ENCODE measurements at regions not wholly inside any gene's neighbourhood (a gene's known extent, or its start where the extent isn't known, plus 50 kb on each side); places are given as distances from the start of the nearest gene placed in this dataset.

DNA sequence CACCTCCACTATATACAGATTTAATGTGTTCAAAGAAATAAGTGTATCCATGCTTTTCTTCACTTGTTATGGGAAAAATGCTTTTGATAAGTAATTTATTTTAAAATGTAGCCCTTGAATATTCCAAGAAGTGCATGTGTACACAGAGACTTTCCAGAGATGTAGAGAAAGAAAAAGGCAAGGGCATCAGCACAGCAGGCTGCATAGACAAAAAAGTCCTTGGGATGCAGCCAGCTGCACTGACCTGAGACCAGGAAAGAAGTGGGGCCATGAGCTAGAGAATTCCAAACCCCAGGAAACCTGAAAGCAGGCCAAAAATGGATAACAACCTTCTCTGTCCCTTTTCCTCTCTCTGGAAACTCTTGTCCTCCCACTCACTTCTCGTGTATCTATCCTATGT is 51.6 kb upstream of the PRDM8 start:
- TF ChIP-seq, protein P1, sequence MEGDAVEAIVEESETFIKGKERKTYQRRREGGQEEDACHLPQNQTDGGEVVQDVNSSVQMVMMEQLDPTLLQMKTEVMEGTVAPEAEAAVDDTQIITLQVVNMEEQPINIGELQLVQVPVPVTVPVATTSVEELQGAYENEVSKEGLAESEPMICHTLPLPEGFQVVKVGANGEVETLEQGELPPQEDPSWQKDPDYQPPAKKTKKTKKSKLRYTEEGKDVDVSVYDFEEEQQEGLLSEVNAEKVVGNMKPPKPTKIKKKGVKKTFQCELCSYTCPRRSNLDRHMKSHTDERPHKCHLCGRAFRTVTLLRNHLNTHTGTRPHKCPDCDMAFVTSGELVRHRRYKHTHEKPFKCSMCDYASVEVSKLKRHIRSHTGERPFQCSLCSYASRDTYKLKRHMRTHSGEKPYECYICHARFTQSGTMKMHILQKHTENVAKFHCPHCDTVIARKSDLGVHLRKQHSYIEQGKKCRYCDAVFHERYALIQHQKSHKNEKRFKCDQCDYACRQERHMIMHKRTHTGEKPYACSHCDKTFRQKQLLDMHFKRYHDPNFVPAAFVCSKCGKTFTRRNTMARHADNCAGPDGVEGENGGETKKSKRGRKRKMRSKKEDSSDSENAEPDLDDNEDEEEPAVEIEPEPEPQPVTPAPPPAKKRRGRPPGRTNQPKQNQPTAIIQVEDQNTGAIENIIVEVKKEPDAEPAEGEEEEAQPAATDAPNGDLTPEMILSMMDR (IDR thresholded peaks at IDR 0.05; ENCODE audit: low read length) = no peak
- TF ChIP-seq EZH2 (optimal IDR thresholded peaks at IDR 0.05; ENCODE audit: low read depth, low read length) (no peak), EZH2phosphoT487 (IDR thresholded peaks at IDR 0.05; ENCODE audit: low read length) (no peak)
- no peaks in the 10 kb centered on the region for H3F3A ChIP-seq (ENCODE audit: insufficient read depth, low read length)

DNA sequence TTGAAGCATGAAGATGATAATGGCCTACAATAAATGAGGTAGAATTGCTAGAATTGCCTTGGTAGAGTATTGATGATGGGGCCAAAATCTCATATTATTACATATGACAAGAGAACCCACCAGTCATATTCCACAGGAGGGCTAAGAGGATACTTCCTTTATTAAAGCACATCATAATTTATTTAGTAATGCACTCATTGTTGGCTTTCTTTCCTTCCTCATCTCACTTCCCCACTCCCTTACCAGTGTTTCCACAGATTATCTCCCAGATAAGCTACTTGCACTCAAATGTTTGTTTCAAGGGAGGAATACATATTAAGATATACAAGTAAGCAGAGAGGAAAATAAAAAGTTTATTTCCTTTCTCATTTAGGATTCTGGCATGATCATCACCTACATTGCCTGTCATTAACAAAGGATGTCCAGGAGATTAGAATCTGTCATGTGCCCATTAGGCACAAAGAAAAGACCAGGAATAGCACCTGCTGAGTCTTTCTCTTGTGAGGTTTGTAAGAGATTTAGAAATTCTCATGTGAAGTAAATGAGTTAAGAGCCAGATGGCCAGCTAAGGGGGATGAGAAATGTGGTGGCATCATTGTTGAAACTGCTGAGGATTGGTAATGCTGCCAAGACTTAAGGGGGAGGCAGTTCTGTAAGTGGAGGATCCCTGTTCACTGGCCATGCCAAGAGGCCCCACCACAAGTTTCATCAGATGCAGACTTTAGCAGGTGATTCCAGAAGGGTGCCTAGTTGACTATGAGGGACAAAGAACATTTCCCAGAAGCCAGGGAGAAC is 52.4 kb upstream of the PRDM8 start:
- TF ChIP-seq, protein P1 (IDR thresholded peaks at IDR 0.05; ENCODE audit: low read length) = no peak
- Histone ChIP-seq H3K4me2 (ENCODE audit: low read depth, low read length) (no peak overlapping the region), H3K27me3 (replicated peaks; ENCODE audit: insufficient read depth, low read length) (no peaks in the 10 kb centered on the region), H3K27ac (ENCODE audit: low read length) (no peak overlapping the region), H3K4me1 (ENCODE audit: low read length) (no peaks in the 10 kb centered on the region), H3K9me3 (replicated peaks; ENCODE audit: insufficient read depth, low read length) (no peaks in the 10 kb centered on the region), H3K4me3 (ENCODE audit: low read length) (no peak overlapping the region), H3K79me2 (ENCODE audit: low read length) (no peaks in the 10 kb centered on the region), H3K9me2 (replicated peaks; ENCODE audit: insufficient read depth, low read length) (no peaks in the 10 kb centered on the region; the same call in 1 of the 2 replicates), H3K36me3 (replicated peaks; ENCODE audit: insufficient read depth, low read length) (no peaks in the 10 kb centered on the region), H2AFZ (ENCODE audit: low read length) (no peak overlapping the region), H3K9ac (ENCODE audit: low read length) (no peak overlapping the region), H4K20me1 (ENCODE audit: insufficient read depth, low read length) (no peaks in the 10 kb centered on the region), H3F3A (ENCODE audit: insufficient read depth, low read length) (no peaks in the 10 kb centered on the region)
- no peak for DNase-seq

More for the DNA sequence above, 51.6 kb upstream of the PRDM8 start:
- no peak overlapping the region for H3K4me2 ChIP-seq (ENCODE audit: low read depth, low read length)
- no peak for DNase-seq
- no peak overlapping the region for H3K27ac ChIP-seq (ENCODE audit: low read length)
- H3K36me3 ChIP-seq (replicated peaks; ENCODE audit: insufficient read depth, low read length) = no peaks in the 10 kb centered on the region
- no peaks in the 10 kb centered on the region for H3K4me1 ChIP-seq (ENCODE audit: low read length)
- H3K9me3 ChIP-seq (replicated peaks; ENCODE audit: insufficient read depth, low read length) = no peaks in the 10 kb centered on the region
- H3K4me3 ChIP-seq (ENCODE audit: low read length) = no peak overlapping the region
- H3K79me2 ChIP-seq (ENCODE audit: low read length) = no peaks in the 10 kb centered on the region
- no peak overlapping the region for H3K9ac ChIP-seq (ENCODE audit: low read length)
- H4K20me1 ChIP-seq (ENCODE audit: insufficient read depth, low read length) = no peaks in the 10 kb centered on the region
- H3K9me2 ChIP-seq (replicated peaks; ENCODE audit: insufficient read depth, low read length) = no peaks in the 10 kb centered on the region
- no peak overlapping the region for H2AFZ ChIP-seq (ENCODE audit: low read length)
- H3K27me3 ChIP-seq (replicated peaks; ENCODE audit: insufficient read depth, low read length) = no peaks in the 10 kb centered on the region

DNA sequence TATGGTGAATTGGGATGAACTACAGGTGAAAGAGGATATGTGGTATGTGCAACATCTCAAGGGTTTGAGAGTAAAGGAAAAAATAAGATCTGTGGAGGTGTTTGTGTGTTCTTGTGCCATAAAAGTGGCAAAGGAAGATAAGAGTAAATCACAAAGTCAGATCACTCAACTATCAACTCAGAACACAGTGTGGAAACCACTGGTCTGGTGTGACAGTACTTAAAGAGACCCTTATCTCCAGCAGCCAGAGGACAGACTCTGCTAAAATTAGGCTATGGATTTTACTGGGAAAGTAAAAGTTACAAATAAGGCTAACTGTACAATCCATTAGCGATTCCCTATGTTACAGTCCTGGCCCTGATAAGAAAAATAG is 54.0 kb upstream of the PRDM8 start:
- H3K9ac ChIP-seq (ENCODE audit: low read length) = no peak overlapping the region
- TF ChIP-seq EZH2 (optimal IDR thresholded peaks at IDR 0.05; ENCODE audit: low read depth, low read length) = no peak
- TF ChIP-seq EZH2phosphoT487 (IDR thresholded peaks at IDR 0.05; ENCODE audit: low read length) = no peak
- TF ChIP-seq, protein P1 (IDR thresholded peaks at IDR 0.05; ENCODE audit: low read length) = no peak
- no peaks in the 10 kb centered on the region for H3K36me3 ChIP-seq (replicated peaks; ENCODE audit: insufficient read depth, low read length)
- H3K9me2 ChIP-seq (replicated peaks; ENCODE audit: insufficient read depth, low read length) = no peaks in the 10 kb centered on the region; the same call in 1 of the 2 replicates
- H3K4me3 ChIP-seq (ENCODE audit: low read length) = no peak overlapping the region
- no peak overlapping the region for H2AFZ ChIP-seq (ENCODE audit: low read length)
- no peaks in the 10 kb centered on the region for H3K79me2 ChIP-seq (ENCODE audit: low read length)
- DNase-seq = no peak
- H4K20me1 ChIP-seq (ENCODE audit: insufficient read depth, low read length) = no peaks in the 10 kb centered on the region
- no peak overlapping the region for H3K27ac ChIP-seq (ENCODE audit: low read length)
- no peaks in the 10 kb centered on the region for H3F3A ChIP-seq (ENCODE audit: insufficient read depth, low read length)
- H3K27me3 ChIP-seq (replicated peaks; ENCODE audit: insufficient read depth, low read length) = no peaks in the 10 kb centered on the region
- no peak overlapping the region for H3K4me2 ChIP-seq (ENCODE audit: low read depth, low read length)
- H3K9me3 ChIP-seq (replicated peaks; ENCODE audit: insufficient read depth, low read length) = no peaks in the 10 kb centered on the region
- H3K4me1 ChIP-seq (ENCODE audit: low read length) = peaks cover 4% of the 10 kb centered on the region; the same call in 1 of the 2 replicates

Measured in MM.1S (cell line).